ENCODE measurements at regions not wholly inside any gene's neighbourhood (a gene's known extent, or its start where the extent isn't known, plus 50 kb on each side); places are given as distances from the start of the nearest gene placed in this dataset.

- DNase-seq, result no peak
- no peak overlapping the region for H3K27ac Mint-ChIP-seq (ENCODE audit: unreplicated experiment)
- H3K36me3 Mint-ChIP-seq (ENCODE audit: insufficient read depth, unreplicated experiment), result no peaks in the 10 kb centered on the region
- H3K4me1 Mint-ChIP-seq (ENCODE audit: low read depth, unreplicated experiment), result no peaks in the 10 kb centered on the region
- TF ChIP-seq CTCF (IDR thresholded peaks at IDR 0.05; ENCODE audit: unreplicated experiment), result no peak
- H3K4me3 Mint-ChIP-seq (ENCODE audit: low read depth, unreplicated experiment), result no peak overlapping the region
- intact Hi-C loops (cut with micrococcal nuclease; ENCODE audit: unreplicated experiment), result no loop called here
- CTCF ChIA-PET, result no interaction called here
- BruUV-seq (replicated peaks), result no TSS peak
- no peaks in the 10 kb centered on the region for H3K27me3 Mint-ChIP-seq (ENCODE audit: unreplicated experiment)
- H3K9me3 Mint-ChIP-seq (ENCODE audit: low read depth, unreplicated experiment), result peaks cover 22% of the 10 kb centered on the region
Measured at GRCh38 chr15:87083201-87083600, 1003.5 kb downstream of the AGBL1 start.

GRCh38 chr15:87082581-87082980 lies 1002.9 kb downstream of the AGBL1 start:
- H3K9me3 Mint-ChIP-seq (ENCODE audit: low read depth, unreplicated experiment), result peaks cover 18% of the 10 kb centered on the region
- no peaks in the 10 kb centered on the region for H3K27me3 Mint-ChIP-seq (ENCODE audit: unreplicated experiment)
- H3K4me3 Mint-ChIP-seq (ENCODE audit: low read depth, unreplicated experiment), result no peak overlapping the region
- CTCF ChIA-PET, result no interaction called here
- BruUV-seq (replicated peaks), result no TSS peak
- no peaks in the 10 kb centered on the region for H3K36me3 Mint-ChIP-seq (ENCODE audit: insufficient read depth, unreplicated experiment)
- H3K27ac Mint-ChIP-seq (ENCODE audit: unreplicated experiment), result no peak overlapping the region
- intact Hi-C loops (cut with micrococcal nuclease; ENCODE audit: unreplicated experiment), result no loop called here
- TF ChIP-seq CTCF (IDR thresholded peaks at IDR 0.05; ENCODE audit: unreplicated experiment), result no peak
- DNase-seq, result no peak
- no peaks in the 10 kb centered on the region for H3K4me1 Mint-ChIP-seq (ENCODE audit: low read depth, unreplicated experiment)

GRCh38 chr15:87080547-87080946 lies 1000.9 kb downstream of the AGBL1 start:
- no peak for TF ChIP-seq CTCF (IDR thresholded peaks at IDR 0.05; ENCODE audit: unreplicated experiment)
- CTCF ChIA-PET, result no interaction called here
- no peak overlapping the region for H3K4me3 Mint-ChIP-seq (ENCODE audit: low read depth, unreplicated experiment)
- intact Hi-C loops (cut with micrococcal nuclease; ENCODE audit: unreplicated experiment), result no loop called here
- no peak for DNase-seq
- no peak overlapping the region for H3K27ac Mint-ChIP-seq (ENCODE audit: unreplicated experiment)
- H3K27me3 Mint-ChIP-seq (ENCODE audit: unreplicated experiment), result no peaks in the 10 kb centered on the region
- H3K4me1 Mint-ChIP-seq (ENCODE audit: low read depth, unreplicated experiment), result no peaks in the 10 kb centered on the region
- H3K9me3 Mint-ChIP-seq (ENCODE audit: low read depth, unreplicated experiment), result peaks cover 21% of the 10 kb centered on the region
- H3K36me3 Mint-ChIP-seq (ENCODE audit: insufficient read depth, unreplicated experiment), result no peaks in the 10 kb centered on the region
- no TSS peak for BruUV-seq (replicated peaks)
